WTC11 (cell line): ENCODE measurements at regions not wholly inside any gene's neighbourhood (a gene's known extent, or its start where the extent isn't known, plus 50 kb on each side); places are given as distances from the start of the nearest gene placed in this dataset.

ENCODE experiments used
- CDX4 ChIP-seq: fragments of 250-450 bp; sonication (Bioruptor Pico); IDR thresholded peaks from 2 replicates; pipeline ENCODE4 v1.9.0; 2021; ENCODE audit warnings: moderate library complexity, mild to moderate bottlenecking, inconsistent platforms, borderline replicate concordance
- CTCF ChIP-seq: fragments of 200-600 bp; IDR thresholded peaks from 2 replicates; pipeline ENCODE4 v1.8.0; 2022; ENCODE audit warnings: antibody characterized with exemption
- ETV6 ChIP-seq: sonication (generic); formaldehyde crosslinking; IDR thresholded peaks from 2 replicates; pipeline ENCODE4 v1.8.1; 2022; ENCODE audit warnings: mild to moderate bottlenecking, missing genetic modification reagents
- MXD4 ChIP-seq: fragments of 250-450 bp; sonication (Bioruptor Pico); IDR thresholded peaks from 2 replicates; pipeline ENCODE4 v1.8.0; 2021; ENCODE audit warnings: mild to moderate bottlenecking, moderate library complexity, borderline replicate concordance
- NFYB ChIP-seq: sonication (generic); formaldehyde crosslinking; conservative IDR thresholded peaks from 2 replicates; pipeline ENCODE4 v1.8.0; 2022; ENCODE audit warnings: low read depth, missing genetic modification reagents
- ZMAT4 ChIP-seq: fragments of 250-450 bp; sonication (Bioruptor Pico); IDR thresholded peaks from 2 replicates; pipeline ENCODE4 v1.9.0; 2021; ENCODE audit warnings: mild to moderate bottlenecking
- ZNF281 ChIP-seq: sonication (generic); formaldehyde crosslinking; IDR thresholded peaks from 2 replicates; pipeline ENCODE4 v1.8.0; 2023; ENCODE audit warnings: mild to moderate bottlenecking, missing genetic modification reagents

GRCh38 chr1:79478728-79479373 is 472.3 kb upstream of the ADGRL4 start:
- TF ChIP-seq CTCF (no peak), MXD4 (CRISPR knock-in tag) (no peak), ZMAT4 (CRISPR knock-in tag) (no peak), CDX4 (no peak), ZNF281 (CRISPR knock-in tag) (no peak), ETV6 (CRISPR knock-in tag) (no peak), NFYB (CRISPR knock-in tag) (no peak)
